HCT116 (cell line): ENCODE measurements at regions not wholly inside any gene's neighbourhood (a gene's known extent, or its start where the extent isn't known, plus 50 kb on each side); places are given as distances from the start of the nearest gene placed in this dataset.

Source experiments
- ATF3 ChIP-seq: IDR thresholded peaks from 2 replicates; pipeline ENCODE4 v1.6.1; 2012
- CBX3 ChIP-seq: IDR thresholded peaks from 2 replicates; pipeline ENCODE4 v1.6.1; 2012; ENCODE audit warnings: low read depth
- CTCF ChIP-seq, 3 experiments: fragments of 200-600 bp in 1 of 3; sonication (generic) in 1 of 3; IDR thresholded peaks in 2 of 3; conservative IDR thresholded peaks in 1 of 3; 2 replicates each; pipeline ENCODE4 v1.5.1; 2012 to 2017; ENCODE audit warnings: low read depth in 2 of 3, low read length in 2 of 3, antibody characterized with exemption in 1 of 3, borderline replicate concordance in 1 of 3, control low read depth in 1 of 3, mild to moderate bottlenecking in 1 of 3, mixed read lengths in 1 of 3, mixed run types in 1 of 3, moderate library complexity in 1 of 3; ENCODE audit not compliant: insufficient read depth in 1 of 3
- ELF1 ChIP-seq: IDR thresholded peaks from 2 replicates; pipeline ENCODE4 v1.6.1; 2012; ENCODE audit warnings: low read depth, borderline replicate concordance
- EZH2phosphoT487 ChIP-seq: fragments of 200-600 bp; IDR thresholded peaks from 2 replicates; pipeline ENCODE4 v1.6.1; 2018; ENCODE audit warnings: antibody characterized with exemption, borderline replicate concordance
- JUND ChIP-seq: IDR thresholded peaks from 2 replicates; pipeline ENCODE4 v1.6.1; 2012
- POLR2A ChIP-seq: IDR thresholded peaks from 2 replicates; pipeline ENCODE4 v1.7.0; 2011; ENCODE audit warnings: borderline replicate concordance; ENCODE audit not compliant: insufficient read depth, insufficient read length; ENCODE audit errors: extremely low read depth
- POLR2AphosphoS5 ChIP-seq: IDR thresholded peaks from 2 replicates; pipeline ENCODE4 v1.6.1; 2011; ENCODE audit warnings: mild to moderate bottlenecking, low read depth, low read length, moderate library complexity
- SIN3A ChIP-seq: IDR thresholded peaks from 2 replicates; pipeline ENCODE4 v1.6.1; 2012; ENCODE audit warnings: low read depth
- TF ChIP-seq, protein P1 (sequence below): IDR thresholded peaks from 2 replicates; pipeline ENCODE4 v1.6.1; 2012

DNA sequence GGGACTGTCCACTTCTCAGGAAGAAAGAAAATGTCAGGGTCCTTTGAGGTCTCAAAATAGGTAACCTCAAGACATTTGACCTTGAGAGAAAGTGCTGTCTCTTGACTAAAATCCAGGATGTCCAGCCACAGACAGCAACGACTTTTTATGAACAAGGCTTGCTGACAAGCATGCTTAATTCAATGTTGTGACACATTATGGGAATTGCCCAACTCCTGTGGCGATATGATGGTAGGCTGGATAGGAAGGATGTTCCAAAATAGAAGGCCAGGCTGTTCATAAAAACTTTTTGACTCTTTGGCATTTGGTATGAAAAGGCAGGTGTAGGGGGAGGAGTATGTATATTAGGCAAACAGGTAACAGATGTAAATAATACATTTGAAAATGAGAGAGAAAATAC is 50.8 kb upstream of the EDNRA start:
- no peak for TF ChIP-seq EZH2phosphoT487
- TF ChIP-seq CTCF (IDR thresholded peaks at IDR 0.05 in 2 of 3, conservative IDR thresholded peaks at IDR 0.05 in 1 of 3; ENCODE audit: borderline replicate concordance in 1 of 3, insufficient read depth in 1 of 3, low read depth in 2 of 3, low read length in 2 of 3): no peak
- TF ChIP-seq, protein P1, sequence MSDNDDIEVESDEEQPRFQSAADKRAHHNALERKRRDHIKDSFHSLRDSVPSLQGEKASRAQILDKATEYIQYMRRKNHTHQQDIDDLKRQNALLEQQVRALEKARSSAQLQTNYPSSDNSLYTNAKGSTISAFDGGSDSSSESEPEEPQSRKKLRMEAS: no peak
- TF ChIP-seq ATF3: no peak
- no peak for TF ChIP-seq CBX3
- no peak for TF ChIP-seq JUND
- TF ChIP-seq ELF1: no peak
- TF ChIP-seq POLR2A: no peak
- TF ChIP-seq POLR2AphosphoS5: no peak
- TF ChIP-seq SIN3A: no peak
